ENCODE measurements at regions not wholly inside any gene's neighbourhood (a gene's known extent, or its start where the extent isn't known, plus 50 kb on each side); places are given as distances from the start of the nearest gene placed in this dataset.

DNA sequence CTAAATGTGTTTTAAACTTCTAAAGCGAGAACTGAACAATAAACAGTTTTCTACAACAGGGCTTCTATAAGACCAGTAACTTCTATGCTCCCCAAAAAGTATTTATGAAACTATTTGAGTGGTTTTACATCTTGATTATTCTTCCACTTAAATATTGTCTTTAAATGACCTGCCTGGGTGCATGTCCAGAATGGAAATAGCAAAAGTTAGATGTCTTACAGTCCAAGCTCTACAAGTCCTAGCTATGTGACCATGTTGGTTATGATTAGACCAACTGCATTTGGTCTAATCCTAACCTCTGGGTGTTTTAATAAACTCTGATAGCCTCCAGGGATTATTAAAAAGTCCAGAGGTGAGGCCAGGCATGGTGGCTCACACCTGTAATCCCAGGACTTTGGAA, 79.0 kb upstream of the ATXN3L start:
- Histone ChIP-seq H3K27me3 (ENCODE audit: insufficient read depth) (no peaks in the 10 kb centered on the region), H3K27ac (ENCODE audit: low read depth in 2 of 2, low read length in 1 of 2) (peak overlapping the region; percentile 90 to 96; a peak in 3 of 4 replicates), H4K20me1 (ENCODE audit: insufficient read depth) (no peaks in the 10 kb centered on the region), H3K4me2 (no peak overlapping the region), H2AFZ (ENCODE audit: low read depth) (no peak overlapping the region), H3F3A (replicated peaks; ENCODE audit: insufficient read depth) (peaks cover 34% of the 10 kb centered on the region), H3K9me2 (no peaks in the 10 kb centered on the region), H3K79me2 (ENCODE audit: insufficient read depth) (no peaks in the 10 kb centered on the region), H3K4me1 (ENCODE audit: control insufficient read depth in 1 of 2, insufficient read depth in 2 of 2, low read depth in 1 of 2, low read length in 1 of 2) (peaks cover 0 to 23% of the 10 kb centered on the region in 2 experiments; a peak in 2 of 4 replicates), H3K9ac (peak overlapping the region; percentile 58; the same call in 1 of the 2 replicates), H3K4me3 (ENCODE audit: low read depth in 2 of 2, low read length in 1 of 2) (no peak overlapping the region), H3K9me3 (no peaks in the 10 kb centered on the region), H3K36me3 (replicated peaks in 1 of 2; ENCODE audit: control insufficient read depth in 1 of 2, insufficient read depth in 2 of 2, low read length in 1 of 2) (no peaks in the 10 kb centered on the region)
- ChIA-PET CTCF (no interaction called here), POLR2A (no interaction called here)
- 3% methylated on average over 1 of the region's 1 CpG for WGBS (ENCODE audit: low lambda C conversion rate)
- DNase-seq: no peak
- TF ChIP-seq NRF1 (IDR thresholded peaks at IDR 0.05; ENCODE audit: low read depth, low read length) (no peak), TEAD4 (IDR thresholded peaks at IDR 0.05; ENCODE audit: borderline replicate concordance, insufficient read depth) (no peak), TAF1 (IDR thresholded peaks at IDR 0.05; ENCODE audit: borderline replicate concordance, low read depth, low read length) (no peak), EZH2phosphoT487 (IDR thresholded peaks at IDR 0.05; ENCODE audit: borderline replicate concordance, low read depth) (no peak), POLR2AphosphoS5 (IDR thresholded peaks at IDR 0.05; ENCODE audit: low read depth, low read length) (no peak), GABPA (IDR thresholded peaks at IDR 0.05; ENCODE audit: low read depth) (no peak), MEF2A (IDR thresholded peaks at IDR 0.05; ENCODE audit: borderline replicate concordance, low read depth) (no peak), RCOR1 (IDR thresholded peaks at IDR 0.05; ENCODE audit: low read length) (no peak), YY1 (IDR thresholded peaks at IDR 0.05; ENCODE audit: low read depth) (no peak), EP300 (IDR thresholded peaks at IDR 0.05; ENCODE audit: borderline replicate concordance in 1 of 2, low read depth in 1 of 2, low read length in 1 of 2) (no peak), SMC3 (IDR thresholded peaks at IDR 0.05; ENCODE audit: low read depth, low read length) (no peak), FOSL2 (IDR thresholded peaks at IDR 0.05; ENCODE audit: borderline replicate concordance, low read depth) (no peak), CHD2 (IDR thresholded peaks at IDR 0.05; ENCODE audit: low read length, partially characterized antibody) (no peak), FOXJ3 (CRISPR knock-in tag; IDR thresholded peaks at IDR 0.05) (no peak)
- TF ChIP-seq, protein P1, sequence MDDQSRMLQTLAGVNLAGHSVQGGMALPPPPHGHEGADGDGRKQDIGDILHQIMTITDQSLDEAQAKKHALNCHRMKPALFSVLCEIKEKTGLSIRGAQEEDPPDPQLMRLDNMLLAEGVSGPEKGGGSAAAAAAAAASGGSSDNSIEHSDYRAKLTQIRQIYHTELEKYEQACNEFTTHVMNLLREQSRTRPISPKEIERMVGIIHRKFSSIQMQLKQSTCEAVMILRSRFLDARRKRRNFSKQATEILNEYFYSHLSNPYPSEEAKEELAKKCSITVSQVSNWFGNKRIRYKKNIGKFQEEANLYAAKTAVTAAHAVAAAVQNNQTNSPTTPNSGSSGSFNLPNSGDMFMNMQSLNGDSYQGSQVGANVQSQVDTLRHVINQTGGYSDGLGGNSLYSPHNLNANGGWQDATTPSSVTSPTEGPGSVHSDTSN (IDR thresholded peaks at IDR 0.05): no peak
- TF ChIP-seq, protein P2, sequence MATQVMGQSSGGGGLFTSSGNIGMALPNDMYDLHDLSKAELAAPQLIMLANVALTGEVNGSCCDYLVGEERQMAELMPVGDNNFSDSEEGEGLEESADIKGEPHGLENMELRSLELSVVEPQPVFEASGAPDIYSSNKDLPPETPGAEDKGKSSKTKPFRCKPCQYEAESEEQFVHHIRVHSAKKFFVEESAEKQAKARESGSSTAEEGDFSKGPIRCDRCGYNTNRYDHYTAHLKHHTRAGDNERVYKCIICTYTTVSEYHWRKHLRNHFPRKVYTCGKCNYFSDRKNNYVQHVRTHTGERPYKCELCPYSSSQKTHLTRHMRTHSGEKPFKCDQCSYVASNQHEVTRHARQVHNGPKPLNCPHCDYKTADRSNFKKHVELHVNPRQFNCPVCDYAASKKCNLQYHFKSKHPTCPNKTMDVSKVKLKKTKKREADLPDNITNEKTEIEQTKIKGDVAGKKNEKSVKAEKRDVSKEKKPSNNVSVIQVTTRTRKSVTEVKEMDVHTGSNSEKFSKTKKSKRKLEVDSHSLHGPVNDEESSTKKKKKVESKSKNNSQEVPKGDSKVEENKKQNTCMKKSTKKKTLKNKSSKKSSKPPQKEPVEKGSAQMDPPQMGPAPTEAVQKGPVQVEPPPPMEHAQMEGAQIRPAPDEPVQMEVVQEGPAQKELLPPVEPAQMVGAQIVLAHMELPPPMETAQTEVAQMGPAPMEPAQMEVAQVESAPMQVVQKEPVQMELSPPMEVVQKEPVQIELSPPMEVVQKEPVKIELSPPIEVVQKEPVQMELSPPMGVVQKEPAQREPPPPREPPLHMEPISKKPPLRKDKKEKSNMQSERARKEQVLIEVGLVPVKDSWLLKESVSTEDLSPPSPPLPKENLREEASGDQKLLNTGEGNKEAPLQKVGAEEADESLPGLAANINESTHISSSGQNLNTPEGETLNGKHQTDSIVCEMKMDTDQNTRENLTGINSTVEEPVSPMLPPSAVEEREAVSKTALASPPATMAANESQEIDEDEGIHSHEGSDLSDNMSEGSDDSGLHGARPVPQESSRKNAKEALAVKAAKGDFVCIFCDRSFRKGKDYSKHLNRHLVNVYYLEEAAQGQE (IDR thresholded peaks at IDR 0.05; ENCODE audit: low read depth, low read length): no peak
- TF ChIP-seq, protein P3, sequence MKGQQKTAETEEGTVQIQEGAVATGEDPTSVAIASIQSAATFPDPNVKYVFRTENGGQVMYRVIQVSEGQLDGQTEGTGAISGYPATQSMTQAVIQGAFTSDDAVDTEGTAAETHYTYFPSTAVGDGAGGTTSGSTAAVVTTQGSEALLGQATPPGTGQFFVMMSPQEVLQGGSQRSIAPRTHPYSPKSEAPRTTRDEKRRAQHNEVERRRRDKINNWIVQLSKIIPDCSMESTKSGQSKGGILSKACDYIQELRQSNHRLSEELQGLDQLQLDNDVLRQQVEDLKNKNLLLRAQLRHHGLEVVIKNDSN (IDR thresholded peaks at IDR 0.05; ENCODE audit: borderline replicate concordance, low read depth): no peak
- TF ChIP-seq, protein P4, sequence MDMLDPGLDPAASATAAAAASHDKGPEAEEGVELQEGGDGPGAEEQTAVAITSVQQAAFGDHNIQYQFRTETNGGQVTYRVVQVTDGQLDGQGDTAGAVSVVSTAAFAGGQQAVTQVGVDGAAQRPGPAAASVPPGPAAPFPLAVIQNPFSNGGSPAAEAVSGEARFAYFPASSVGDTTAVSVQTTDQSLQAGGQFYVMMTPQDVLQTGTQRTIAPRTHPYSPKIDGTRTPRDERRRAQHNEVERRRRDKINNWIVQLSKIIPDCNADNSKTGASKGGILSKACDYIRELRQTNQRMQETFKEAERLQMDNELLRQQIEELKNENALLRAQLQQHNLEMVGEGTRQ (IDR thresholded peaks at IDR 0.05; ENCODE audit: borderline replicate concordance, low read depth, low read length): no peak
- TF ChIP-seq, protein P5, sequence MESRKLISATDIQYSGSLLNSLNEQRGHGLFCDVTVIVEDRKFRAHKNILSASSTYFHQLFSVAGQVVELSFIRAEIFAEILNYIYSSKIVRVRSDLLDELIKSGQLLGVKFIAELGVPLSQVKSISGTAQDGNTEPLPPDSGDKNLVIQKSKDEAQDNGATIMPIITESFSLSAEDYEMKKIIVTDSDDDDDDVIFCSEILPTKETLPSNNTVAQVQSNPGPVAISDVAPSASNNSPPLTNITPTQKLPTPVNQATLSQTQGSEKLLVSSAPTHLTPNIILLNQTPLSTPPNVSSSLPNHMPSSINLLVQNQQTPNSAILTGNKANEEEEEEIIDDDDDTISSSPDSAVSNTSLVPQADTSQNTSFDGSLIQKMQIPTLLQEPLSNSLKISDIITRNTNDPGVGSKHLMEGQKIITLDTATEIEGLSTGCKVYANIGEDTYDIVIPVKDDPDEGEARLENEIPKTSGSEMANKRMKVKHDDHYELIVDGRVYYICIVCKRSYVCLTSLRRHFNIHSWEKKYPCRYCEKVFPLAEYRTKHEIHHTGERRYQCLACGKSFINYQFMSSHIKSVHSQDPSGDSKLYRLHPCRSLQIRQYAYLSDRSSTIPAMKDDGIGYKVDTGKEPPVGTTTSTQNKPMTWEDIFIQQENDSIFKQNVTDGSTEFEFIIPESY (IDR thresholded peaks at IDR 0.05; ENCODE audit: borderline replicate concordance, low read depth): no peak
- TF ChIP-seq, protein P6, sequence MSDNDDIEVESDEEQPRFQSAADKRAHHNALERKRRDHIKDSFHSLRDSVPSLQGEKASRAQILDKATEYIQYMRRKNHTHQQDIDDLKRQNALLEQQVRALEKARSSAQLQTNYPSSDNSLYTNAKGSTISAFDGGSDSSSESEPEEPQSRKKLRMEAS (IDR thresholded peaks at IDR 0.05; ENCODE audit: low read depth): no peak
